GM21381 (cell line): ENCODE measurements at regions not wholly inside any gene's neighbourhood (a gene's known extent, or its start where the extent isn't known, plus 50 kb on each side); places are given as distances from the start of the nearest gene placed in this dataset.

Experiments used
- ATAC-seq: cut with Tn5 transposase; IDR thresholded peaks from one replicate; pipeline ENCODE4 v1.9.1; 2021; ENCODE audit warnings: mild to moderate bottlenecking, moderate library complexity; ENCODE audit not compliant: unreplicated experiment

DNA sequence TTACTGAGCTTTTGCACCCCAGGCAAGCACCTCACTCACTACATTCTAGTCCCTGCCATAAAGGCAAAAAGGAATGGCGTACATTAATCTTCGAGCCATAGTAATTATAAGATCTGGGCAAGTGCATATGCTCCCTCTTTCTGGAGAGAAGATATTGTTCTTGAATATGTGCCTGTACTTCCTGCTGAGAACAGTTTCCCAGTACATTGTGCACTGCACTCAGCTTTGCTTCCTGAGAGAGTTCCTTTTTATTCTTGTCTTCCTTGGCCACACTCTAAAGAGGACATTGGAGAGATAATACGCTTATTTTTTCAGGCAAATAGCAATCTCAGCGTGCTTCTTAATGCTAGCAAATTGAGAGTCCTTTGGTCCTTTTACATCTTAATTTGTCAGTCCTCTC lies 909.0 kb upstream of the PCDH10 start:
- ATAC-seq = no peak

GRCh38 chr4:132245319-132245718 lies 903.8 kb upstream of the PCDH10 start:
- no peak for ATAC-seq

- ATAC-seq = no peak
Measured at GRCh38 chr4:132264176-132264575, 884.9 kb upstream of the PCDH10 start.

DNA sequence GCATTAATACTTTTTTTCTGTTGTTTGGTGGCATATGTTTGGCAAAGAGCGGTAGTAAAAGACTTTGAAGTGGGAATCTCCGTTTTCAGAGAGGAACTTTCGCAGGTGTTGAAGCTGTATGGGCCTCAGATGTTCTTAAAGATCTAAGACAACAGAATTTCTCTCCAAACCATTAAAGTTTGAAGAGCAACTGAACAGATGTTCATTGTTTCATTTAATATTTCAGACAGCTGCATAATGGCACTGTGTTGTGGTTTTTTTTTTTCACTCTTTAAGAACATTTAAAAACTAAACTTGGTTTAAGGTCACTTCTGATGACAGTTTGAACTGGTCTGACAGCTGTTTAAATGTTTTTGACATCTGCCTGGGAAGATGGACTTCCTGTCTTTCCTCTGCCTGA lies 882.7 kb upstream of the PCDH10 start:
- ATAC-seq = no peak

DNA sequence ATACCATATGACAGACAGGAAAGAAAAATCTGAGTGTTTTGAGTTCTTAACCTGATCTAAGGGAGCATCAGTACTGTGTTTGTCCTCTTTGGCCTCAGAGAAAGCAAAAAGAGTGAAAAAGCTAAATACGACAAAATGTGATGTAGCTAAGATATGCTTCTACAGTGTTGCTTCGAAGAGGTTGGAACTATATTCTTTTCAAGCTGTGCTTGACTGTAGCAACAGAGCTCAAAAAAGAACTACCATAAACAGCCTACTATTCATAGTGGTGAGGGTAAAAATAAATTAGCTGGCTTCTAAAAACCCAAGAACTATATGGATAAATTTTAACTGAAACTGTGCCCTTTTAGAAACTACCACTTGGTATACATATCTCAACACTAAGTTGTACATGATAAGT lies 881.8 kb upstream of the PCDH10 start:
- no peak for ATAC-seq

DNA sequence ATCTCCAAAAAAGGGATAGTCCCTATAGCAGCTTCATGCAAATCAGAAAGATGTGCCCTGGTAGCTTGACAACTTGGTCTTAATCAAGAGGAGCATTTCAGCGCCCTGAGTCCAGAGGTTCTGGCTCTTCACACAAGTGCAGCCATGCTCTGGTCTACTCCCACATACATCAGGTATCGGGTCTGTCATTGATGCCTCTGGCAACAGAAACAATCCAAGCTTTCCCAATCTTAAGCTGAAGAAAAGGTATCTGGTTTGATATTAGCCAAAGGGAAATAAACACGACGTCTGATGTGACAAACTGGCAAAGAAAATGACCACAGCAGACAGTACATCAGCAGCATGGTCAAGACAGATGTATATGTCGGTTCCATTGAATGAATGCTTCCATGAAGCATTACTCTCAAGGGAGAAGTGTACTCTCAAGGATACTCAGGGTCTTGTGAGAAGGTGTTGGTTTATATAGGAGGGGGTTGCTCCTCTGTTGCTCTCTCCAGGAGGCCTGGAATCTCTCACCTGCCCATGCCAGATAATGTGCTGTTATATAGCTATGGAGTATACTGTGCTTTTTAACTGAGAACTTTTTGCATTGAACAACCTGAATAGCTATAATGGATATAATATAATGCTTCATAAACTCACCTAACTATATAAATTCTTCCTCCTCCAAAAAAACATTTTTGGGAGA lies 879.6 kb upstream of the PCDH10 start:
- no peak for ATAC-seq

DNA sequence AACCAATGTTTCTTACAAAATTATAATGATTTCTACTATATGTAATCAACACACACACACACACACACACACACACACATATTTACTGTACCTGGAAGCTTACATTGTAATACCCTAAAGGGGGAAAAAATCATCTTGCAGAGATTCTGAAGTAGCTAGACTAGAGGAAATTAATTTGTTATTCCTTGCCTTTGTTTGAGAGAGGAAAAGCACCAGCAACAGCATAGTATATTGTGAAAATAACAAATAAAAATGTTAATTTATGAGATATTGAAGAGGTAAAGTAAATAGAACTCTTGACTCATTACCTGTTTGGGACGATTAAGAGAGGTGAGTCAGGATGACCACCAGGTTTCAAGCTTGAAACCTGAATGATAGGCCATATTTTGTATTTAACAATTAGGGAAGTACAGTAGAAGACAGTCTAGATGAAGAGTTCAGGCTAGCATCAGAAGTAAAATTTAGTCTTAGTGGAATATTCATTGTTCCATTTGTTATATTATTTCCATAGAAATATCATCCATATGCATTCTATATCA lies 873.4 kb upstream of the PCDH10 start:
- no peak for ATAC-seq

DNA sequence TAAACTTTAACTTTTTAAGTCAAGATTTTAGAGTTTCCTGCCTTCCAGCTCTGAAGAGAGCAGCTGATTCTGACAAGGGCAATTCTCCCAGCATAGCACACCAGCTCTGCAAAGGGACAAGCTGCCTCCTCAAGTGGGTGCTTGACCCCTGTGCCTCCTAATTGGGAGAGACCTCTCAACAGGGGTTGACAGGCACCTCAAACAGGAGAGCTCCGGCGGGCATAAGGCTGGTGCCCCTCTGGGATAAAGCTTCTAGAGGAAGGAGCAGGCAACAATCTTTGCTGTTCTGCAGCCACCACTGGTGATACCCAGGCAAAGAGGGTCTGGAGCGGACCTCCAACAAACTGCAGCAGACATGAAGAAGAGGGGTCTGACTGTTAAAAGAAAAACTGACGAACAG lies 872.9 kb upstream of the PCDH10 start:
- no peak for ATAC-seq

GRCh38 chr4:132276989-132277388 lies 872.1 kb upstream of the PCDH10 start:
- ATAC-seq = no peak

- no peak for ATAC-seq
Measured at GRCh38 chr4:132281733-132282132, 867.4 kb upstream of the PCDH10 start.

GRCh38 chr4:132284910-132285426 lies 864.1 kb upstream of the PCDH10 start:
- ATAC-seq = no peak

GRCh38 chr4:132297346-132297745 lies 851.7 kb upstream of the PCDH10 start:
- ATAC-seq = no peak

DNA sequence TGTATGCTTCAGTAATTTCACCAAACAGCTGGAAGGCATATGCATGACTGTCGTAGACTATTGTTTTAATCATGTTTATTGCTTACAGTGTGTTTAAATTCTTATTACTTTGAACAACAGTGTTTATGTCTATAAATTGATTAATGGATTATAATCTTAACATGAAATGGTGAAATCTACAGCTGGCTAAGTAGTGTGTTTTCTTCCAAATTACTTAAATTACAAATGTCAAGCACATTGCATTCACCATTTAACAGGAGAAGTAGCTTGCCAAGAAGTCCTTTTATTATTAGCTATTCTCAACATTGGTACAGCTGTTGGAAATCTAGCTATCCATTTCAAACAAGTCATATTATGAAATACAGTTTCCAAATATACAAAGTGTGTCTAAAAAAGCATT lies 849.3 kb upstream of the PCDH10 start:
- ATAC-seq = no peak

DNA sequence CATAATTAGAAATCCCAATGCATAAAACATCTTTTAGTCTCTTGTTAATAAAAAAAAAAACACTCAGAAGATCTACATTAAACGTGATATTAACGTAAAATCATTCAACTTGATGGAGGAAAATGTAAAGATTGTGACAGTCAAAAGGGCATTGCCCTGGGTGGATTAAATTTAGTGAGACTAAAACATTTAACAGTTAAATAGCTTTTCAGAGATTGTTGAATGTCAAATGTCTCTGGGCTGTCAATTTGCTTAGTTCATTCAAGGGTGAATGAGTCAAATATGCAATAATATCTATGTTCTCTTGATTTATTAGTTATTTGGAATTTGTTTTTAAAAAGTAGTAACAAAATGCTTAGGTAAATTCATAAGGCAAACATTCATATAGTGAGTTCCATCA lies 836.6 kb upstream of the PCDH10 start:
- no peak for ATAC-seq

DNA sequence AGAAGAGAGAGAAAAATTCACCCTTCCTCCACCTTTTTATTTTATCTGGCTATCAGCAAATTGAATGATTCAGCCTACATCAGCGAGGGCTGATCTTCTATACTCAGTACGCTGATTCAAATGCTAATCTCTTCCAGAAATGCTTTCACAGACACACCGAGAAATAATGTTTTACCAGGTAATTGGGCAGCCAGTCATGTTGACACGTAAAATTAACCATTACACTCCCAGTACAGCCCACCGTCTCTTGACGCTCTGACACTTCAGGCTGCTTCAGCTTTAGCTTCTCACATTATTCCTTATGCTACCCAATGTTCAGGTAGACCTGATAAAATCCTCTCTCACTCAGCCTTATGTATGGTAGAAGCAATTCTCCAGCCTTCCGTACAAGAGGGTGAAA lies 835.2 kb upstream of the PCDH10 start:
- ATAC-seq = no peak

DNA sequence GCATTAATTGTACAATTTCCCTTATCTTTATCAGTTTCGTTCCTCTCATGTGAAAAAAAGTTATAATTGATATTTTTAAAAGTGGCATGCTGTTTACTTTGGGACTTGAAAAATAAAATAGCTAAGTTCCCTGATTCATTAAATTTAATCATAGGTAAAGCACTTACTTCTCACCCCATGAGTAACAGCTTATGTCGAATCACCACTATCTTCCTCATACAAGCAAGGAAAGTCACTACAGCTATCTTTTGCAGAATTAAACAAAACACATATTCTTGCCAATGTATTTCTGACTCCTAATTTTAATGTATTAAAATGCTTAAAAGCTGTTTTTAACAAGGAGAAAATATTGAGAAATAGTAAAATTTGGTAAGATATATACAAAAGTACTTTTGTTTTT lies 832.4 kb upstream of the PCDH10 start:
- ATAC-seq = no peak

GRCh38 chr4:132317923-132318322 lies 831.2 kb upstream of the PCDH10 start:
- no peak for ATAC-seq

GRCh38 chr4:132328761-132329160 lies 820.3 kb upstream of the PCDH10 start:
- no peak for ATAC-seq

DNA sequence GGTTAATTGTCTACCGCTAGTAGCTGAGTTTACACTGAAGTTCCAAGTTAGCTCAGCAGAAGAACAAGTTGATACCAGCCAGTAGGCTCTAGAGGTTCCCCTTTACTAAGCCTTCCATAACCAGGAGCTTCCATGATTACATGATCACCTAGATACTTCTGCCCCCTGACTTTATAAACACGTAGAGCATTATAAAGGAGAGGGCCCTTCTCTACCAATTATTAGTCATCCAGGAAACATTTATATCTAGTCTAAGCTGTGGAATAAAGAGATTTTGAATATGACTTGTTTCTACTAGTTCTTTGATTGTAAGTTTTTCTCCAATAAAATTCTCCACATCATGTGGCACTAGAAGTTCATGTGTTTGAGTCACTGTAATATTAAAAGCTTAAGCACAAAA lies 818.1 kb upstream of the PCDH10 start:
- ATAC-seq = no peak

DNA sequence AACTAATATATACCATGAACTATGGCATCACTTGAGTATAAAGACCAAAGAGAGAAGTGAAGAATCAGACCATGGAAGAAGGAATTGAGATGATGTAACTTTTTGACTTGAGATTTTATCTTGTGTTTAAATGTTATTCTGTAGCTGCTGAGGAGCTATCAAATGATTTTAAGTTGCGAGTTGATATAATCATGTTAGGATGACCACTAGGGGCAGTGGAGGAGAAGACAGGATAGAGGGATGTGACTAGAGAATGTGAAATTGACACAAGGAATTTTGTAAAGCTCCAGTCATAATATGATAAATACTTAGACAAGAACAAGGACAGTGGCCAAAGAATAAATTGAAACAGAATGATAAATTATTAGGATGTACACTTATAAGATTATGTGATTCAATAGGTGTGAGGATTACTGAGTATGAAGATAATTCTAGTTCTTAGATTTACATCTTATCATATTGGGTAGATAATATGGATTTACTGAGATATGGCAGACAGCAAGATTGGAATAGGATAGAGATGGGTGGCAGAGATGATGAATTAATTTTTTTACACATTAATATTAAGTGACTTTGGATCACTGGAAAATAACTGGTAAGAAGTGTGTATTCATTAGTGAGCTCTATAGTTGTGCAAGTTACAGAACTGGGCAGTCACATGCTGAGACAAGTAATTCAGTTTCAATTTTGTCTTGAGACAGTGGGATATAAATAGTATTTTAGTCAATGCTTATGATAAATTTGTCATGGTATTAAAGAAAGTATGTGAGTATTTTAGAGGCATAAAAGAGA lies 816.0 kb upstream of the PCDH10 start:
- no peak for ATAC-seq

GRCh38 chr4:132333724-132334047 lies 815.4 kb upstream of the PCDH10 start:
- no peak for ATAC-seq

- no peak for ATAC-seq
Measured at GRCh38 chr4:132334081-132334480, 815.0 kb upstream of the PCDH10 start.
